SH-SY5Y (cell line): ENCODE measurements at regions not wholly inside any gene's neighbourhood (a gene's known extent, or its start where the extent isn't known, plus 50 kb on each side); places are given as distances from the start of the nearest gene placed in this dataset.

Source experiments
- GATA2 ChIP-seq: IDR thresholded peaks from 2 replicates; pipeline ENCODE4 v1.6.1; 2011; ENCODE audit warnings: mild to moderate bottlenecking, low read depth, low read length
- GATA3 ChIP-seq: IDR thresholded peaks from 2 replicates; pipeline ENCODE4 v1.6.1; 2011; ENCODE audit warnings: low read depth, mild to moderate bottlenecking, low read length, moderate library complexity

DNA sequence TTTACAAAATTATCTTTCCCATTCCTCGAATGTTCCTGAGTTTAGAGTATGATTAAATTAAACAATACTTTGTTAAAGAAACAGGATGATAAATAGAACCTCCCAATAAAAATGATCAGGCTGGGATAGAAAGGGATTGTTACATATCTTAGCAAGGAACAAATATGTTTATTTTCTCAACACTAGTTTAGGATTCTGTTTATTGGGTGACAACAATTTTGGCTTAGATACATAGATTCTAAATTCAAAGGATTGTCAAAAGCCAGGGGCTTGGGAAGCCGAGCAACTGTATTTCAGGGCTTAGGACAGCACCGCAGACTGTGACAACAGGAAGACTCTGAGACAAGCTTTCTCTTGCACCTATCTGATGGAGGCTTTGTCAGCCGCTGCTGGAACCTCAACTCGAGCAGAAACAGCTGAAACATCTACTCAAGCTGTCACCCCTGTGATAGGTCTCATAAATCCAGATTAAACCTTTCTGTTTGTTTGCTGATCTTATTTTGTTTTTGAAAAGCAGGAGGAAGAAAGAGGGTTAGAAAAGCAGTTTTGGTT is 562.8 kb upstream of the ZFHX3 start:
- no peak for TF ChIP-seq GATA2
- no peak for TF ChIP-seq GATA3
